Keratinocyte (primary cell): ENCODE measurements at regions not wholly inside any gene's neighbourhood (a gene's known extent, or its start where the extent isn't known, plus 50 kb on each side); places are given as distances from the start of the nearest gene placed in this dataset.

Experiments
- EZH2 ChIP-seq: IDR thresholded peaks from one replicate; pipeline ENCODE4 v1.6.1; 2012; ENCODE audit warnings: inconsistent platforms, mild to moderate bottlenecking, low read length, moderate library complexity
- TF ChIP-seq, protein P1 (sequence below), 3 experiments: IDR thresholded peaks in 1 of 3; conservative IDR thresholded peaks in 1 of 3; optimal IDR thresholded peaks in 1 of 3; 2 replicates in 2 of 3; 3 replicates in 1 of 3; pipeline versions ENCODE3 to v1.5.1; 2011; ENCODE audit warnings: low read length in 3 of 3, mild to moderate bottlenecking in 3 of 3, moderate library complexity in 2 of 3, control low read depth in 1 of 3, inconsistent platforms in 1 of 3; ENCODE audit not compliant: insufficient read depth in 2 of 3; ENCODE audit errors: extremely low read depth in 1 of 3

DNA sequence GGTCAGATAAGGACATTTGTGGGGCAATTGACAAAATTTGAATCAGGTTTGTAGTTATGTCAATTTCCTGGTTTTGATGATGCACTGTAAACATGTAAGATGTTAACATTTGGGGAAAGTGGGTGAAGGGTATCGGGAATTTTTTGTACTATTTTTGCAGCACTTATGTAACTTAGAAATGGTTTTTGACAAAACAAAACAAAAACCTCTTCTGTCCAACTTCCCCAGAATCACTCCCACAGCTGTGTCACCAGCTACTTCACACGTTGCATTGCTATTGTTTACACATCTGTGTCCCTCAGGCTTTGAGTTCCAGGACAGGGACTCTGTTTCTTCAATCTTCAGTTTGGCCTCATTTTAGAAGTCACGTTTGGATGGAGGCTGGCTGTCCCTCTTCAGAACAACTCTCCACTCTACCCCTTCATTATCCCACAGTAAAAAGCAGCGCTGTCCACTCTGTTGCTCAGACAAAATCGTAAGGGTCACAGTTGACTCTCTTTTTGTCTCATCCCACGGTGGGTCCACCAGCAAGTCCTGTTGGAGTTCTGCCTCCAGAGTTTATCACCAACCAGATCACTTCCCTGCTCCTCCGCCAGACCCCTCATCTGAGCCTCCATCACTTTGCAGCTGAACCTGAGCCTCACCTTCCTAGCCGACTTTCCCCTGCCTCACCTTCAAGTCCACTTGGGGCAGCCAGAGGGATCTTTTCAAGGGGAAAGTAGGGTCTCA lies 63.2 kb downstream of the NENF start:
- TF ChIP-seq, protein P1, sequence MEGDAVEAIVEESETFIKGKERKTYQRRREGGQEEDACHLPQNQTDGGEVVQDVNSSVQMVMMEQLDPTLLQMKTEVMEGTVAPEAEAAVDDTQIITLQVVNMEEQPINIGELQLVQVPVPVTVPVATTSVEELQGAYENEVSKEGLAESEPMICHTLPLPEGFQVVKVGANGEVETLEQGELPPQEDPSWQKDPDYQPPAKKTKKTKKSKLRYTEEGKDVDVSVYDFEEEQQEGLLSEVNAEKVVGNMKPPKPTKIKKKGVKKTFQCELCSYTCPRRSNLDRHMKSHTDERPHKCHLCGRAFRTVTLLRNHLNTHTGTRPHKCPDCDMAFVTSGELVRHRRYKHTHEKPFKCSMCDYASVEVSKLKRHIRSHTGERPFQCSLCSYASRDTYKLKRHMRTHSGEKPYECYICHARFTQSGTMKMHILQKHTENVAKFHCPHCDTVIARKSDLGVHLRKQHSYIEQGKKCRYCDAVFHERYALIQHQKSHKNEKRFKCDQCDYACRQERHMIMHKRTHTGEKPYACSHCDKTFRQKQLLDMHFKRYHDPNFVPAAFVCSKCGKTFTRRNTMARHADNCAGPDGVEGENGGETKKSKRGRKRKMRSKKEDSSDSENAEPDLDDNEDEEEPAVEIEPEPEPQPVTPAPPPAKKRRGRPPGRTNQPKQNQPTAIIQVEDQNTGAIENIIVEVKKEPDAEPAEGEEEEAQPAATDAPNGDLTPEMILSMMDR (optimal IDR thresholded peaks at IDR 0.05 in 1 of 3, IDR thresholded peaks at IDR 0.05 in 1 of 3, conservative IDR thresholded peaks at IDR 0.05 in 1 of 3; ENCODE audit: extremely low read depth in 1 of 3, insufficient read depth in 2 of 3, low read length in 3 of 3) = no peak
- no peak for TF ChIP-seq EZH2
